NCI-H1417 (cell line): ENCODE measurements at regions not wholly inside any gene's neighbourhood (a gene's known extent, or its start where the extent isn't known, plus 50 kb on each side); places are given as distances from the start of the nearest gene placed in this dataset.
"Not testable (repeated sequence)": the region's sequence is repeated elsewhere in the genome, so short reads cannot be mapped to it uniquely, and the experiment has no call there.

Source experiments
- DNase-seq, 3 experiments: peaks; one replicate each; lab custom pipeline; 2025; lab: John Stamatoyannopoulos, UW

DNA sequence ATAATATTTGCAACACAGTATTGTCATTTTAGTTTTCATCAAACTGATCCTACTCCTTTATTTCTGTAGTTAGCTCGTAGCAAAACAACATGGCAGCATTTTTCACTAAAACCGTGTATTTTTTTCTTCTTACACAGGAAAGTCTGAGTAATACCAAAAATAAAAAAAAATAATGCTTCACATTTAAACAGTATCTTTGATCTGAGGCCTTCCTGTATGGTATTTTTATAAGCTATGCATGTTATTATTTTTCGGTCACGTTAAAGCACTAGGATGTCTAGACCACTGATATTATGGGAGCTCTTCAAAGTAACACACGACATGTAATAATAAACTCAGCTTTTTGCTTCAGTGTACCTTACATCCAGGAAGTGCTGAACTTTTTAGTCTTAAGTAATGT is 94.1 kb upstream of the SRD5A3 start:
- no peak for DNase-seq

- no peak for DNase-seq
Observed at GRCh38 chr4:55253948-55254593, 92.0 kb upstream of the SRD5A3 start.

- DNase-seq: no peak
Observed at GRCh38 chr4:55255179-55255578, 90.9 kb upstream of the SRD5A3 start.

GRCh38 chr4:55256787-55257186 is 89.3 kb upstream of the SRD5A3 start:
- peak in 1 of 3 experiments; percentile 17 for DNase-seq

DNA sequence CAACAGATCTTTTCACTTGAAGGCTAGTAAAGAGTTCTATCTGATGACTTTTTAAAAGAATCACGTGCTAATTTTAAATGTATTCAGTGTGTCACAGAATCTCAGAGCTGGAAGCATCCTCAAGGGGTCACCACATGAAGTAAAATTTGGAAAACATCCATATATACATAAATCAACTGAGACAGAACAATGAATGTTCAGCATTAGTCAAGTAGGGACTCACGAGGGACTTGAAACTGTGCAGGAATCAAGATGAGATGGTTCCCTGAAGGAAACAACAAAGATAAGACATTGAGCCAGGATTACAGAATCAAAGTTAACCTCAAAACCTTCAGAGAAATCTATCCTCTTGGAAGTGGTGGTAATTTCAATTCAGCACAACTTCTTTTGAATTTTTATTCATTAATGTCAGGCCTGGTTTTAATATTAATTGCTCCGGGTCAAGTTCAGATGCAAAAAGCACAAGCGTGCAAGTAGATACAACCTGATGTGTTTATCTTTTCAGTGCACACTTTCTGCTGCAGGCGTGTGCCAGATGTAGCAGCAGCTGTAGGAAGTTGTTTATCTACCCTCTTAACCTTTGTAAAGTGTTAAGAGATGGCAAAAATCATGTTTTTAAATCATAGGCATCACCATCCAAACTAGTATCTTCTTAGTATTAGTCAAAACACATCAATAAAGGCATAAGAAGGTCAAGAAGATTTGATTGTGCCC is 87.7 kb upstream of the SRD5A3 start:
- no peak for DNase-seq

- no peak for DNase-seq
Observed at GRCh38 chr4:55259294-55259693, 86.7 kb upstream of the SRD5A3 start.

DNA sequence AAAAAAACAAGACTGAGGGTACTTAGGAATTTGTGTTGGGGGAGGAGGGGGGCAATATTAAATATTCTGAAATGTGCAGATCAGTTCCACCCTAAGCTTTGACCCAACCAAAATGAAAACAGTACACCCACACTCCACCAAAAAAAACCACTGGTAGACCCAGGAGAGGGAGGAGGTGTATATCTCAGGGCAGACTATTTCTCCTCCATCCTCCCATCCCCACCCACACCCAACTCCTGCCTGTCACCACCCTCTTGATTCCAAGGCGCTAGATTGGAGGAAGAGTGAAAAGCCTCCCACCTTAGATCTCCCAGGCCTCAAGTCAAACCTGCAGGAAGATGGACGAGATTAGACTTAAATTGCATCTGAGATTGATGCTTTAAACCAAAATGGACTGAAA is 76.6 kb upstream of the SRD5A3 start:
- no peak for DNase-seq

DNA sequence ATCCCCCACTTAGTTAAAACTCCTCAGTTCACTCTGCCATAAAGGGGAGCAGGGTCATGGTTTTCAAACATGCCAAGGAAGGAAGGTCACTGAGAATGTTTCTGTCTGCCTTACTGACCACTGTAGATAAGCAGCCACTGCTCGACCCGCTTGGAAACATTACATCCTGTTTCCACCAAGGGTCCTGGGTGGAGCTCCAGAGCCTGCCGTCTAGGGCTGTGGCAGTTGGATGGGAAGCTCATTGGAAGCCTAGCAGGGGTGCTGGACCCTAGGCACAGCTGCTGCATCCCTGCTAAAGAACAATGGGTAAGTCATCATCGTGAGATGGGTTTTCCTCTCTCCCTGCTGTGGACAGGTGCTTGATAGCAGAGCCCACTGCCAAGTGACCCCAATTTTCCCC is 76.0 kb upstream of the SRD5A3 start:
- peak in 1 of 3 experiments; percentile 5 for DNase-seq

- no peak for DNase-seq
Observed at GRCh38 chr4:55270481-55270880, 75.6 kb upstream of the SRD5A3 start.

- DNase-seq: no peak
Observed at GRCh38 chr4:55272102-55272501, 73.9 kb upstream of the SRD5A3 start.

DNA sequence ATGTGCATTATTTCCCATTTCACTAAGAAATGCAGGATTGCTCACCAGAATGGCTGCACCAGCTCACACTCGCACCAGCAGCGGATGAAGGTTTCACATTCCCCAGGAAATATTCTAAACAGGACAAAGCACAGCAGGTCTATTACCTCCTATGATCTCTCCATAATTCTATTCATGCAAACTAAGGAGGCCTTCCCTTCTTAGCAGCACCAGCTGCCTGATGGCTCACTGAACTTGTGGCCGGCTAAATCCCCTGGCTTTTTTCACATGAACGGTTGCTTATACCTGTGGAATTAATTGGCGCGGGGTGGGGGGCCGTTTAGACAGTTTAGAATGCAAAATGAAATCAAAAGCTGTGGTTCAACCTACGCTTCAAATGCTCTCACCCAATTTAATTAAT is 73.5 kb upstream of the SRD5A3 start:
- DNase-seq: no peak

- no peak for DNase-seq
Observed at GRCh38 chr4:55277011-55277410, 69.0 kb upstream of the SRD5A3 start.

- DNase-seq: no peak
Observed at GRCh38 chr4:55278316-55278715, 67.7 kb upstream of the SRD5A3 start.

DNA sequence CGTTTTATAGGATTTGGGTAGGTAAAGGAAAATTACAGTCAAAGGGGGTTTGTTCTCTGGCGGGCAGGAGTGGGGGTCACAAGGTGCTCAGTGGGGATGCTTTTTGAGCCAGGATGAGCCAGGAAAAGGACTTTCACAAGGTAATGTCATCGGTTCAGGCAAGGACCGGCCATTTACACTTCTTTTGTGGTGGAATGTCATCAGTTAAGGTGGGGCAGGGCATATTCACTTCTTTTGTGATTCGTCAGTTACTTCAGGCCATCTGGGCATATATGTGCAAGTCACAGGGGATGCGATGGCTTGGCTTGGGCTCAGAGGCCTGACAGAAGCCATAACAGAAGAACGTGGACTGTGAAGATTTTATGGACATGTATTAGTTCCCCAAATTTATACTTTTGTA is 65.6 kb upstream of the SRD5A3 start:
- DNase-seq: not testable (repeated sequence)

GRCh38 chr4:55281118-55281683 is 64.8 kb upstream of the SRD5A3 start:
- DNase-seq: not testable (repeated sequence)

GRCh38 chr4:55284331-55284730 is 61.7 kb upstream of the SRD5A3 start:
- no peak for DNase-seq

DNA sequence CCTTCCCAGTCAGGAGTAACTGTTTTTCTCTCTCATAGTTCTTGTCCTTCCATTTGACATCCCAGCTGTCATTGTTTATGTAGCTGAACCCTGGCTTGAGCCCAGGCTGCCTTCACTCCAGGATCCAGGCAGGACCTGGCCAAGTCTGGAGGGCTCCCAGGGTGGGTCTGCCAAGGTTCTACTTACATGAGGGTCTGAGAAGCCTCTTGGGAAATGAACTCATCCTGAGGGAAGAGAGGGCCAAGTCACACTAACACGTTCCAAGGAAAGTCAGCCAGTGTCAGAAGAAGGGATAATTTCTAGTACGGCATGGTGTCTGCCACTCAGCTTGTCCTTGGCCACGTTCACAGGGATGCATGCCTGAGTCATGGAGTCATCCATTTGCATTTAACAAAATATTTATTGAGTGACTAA is 54.8 kb upstream of the SRD5A3 start:
- no peak for DNase-seq

DNA sequence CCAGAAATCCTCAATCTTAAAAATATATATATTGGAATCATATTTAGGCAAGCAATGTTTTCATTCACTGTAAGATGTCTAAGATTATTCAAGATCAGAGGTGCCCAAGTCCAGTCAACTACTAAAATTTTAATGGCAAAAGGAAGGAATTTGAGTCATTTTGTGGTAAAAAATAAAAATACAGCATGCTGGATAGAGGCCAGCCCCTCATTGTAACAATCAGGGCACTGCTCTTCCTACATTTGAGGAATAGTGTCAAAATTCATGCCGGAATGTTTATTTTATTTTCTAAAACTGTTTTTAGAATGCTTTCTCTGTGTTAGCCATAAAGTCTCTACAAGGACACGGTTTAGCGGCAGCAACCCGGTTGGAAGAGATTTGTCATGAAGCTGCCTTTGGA is 49.9 kb upstream of the SRD5A3 start:
- DNase-seq: no peak
